CD4-positive, alpha-beta T cell treated with Interferon gamma for 1 hour (primary cell): ENCODE measurements at regions not wholly inside any gene's neighbourhood (a gene's known extent, or its start where the extent isn't known, plus 50 kb on each side); places are given as distances from the start of the nearest gene placed in this dataset.

Experiments used
- DNase-seq: peaks from one replicate; pipeline ENCODE4 v3.0.0-alpha.2; 2020

DNA sequence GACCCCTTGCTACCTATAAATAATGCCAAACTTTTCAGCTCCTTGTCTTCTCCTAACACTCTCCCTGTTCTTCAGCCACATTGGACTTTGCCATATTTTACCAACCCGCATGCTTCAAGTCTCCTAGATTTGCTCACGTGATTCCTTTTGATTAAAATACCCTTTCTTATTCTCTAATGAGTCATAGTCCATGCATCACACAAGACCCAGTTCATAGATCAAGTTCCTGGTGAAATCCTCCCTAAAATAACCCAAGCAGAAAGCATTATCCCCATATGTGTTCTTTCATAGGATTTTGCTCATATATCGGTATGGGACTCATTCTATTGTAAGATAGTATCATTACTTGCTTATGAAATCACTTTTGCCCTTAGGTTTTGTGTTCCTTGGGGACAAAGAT is 108.9 kb upstream of the STXBP5 start:
- no peak for DNase-seq

DNA sequence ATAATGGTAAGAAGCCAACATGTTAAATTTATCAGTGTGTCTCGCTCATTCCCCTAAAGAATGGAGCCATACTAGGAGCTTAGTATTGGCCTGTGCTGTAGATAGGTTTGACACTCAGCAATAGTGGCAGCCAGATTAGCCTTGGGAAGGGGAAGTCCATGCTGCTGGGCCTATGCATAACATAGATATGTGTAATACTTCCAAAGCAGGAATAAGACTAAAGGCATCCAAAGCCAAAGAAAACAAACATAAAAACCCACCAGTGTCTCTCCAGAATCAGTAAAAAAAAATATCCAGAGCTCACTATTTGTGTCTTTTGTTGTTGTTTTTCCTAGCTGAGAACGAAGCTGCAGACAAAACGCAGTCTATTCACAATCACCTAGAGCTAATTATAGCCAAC is 104.2 kb upstream of the STXBP5 start:
- DNase-seq, result no peak

DNA sequence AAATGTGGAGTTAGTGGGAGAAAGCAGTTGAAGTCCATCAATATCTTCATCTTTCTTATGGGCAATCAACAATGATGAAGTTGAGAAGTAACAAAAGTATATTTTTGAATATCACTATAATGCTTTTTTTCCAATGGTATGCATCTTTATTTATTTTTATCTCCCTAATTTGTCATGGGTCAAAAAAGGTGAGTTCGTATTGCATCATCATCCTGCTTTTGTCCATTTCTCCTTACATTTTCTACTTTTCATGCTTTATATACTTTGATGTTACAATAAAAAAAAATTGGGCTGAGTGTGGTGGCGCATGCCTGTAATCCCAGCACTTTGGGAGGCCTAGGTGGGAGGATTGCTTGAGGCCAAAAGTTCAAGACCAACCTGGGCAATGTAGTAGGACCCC is 101.2 kb upstream of the STXBP5 start:
- DNase-seq, result no peak

DNA sequence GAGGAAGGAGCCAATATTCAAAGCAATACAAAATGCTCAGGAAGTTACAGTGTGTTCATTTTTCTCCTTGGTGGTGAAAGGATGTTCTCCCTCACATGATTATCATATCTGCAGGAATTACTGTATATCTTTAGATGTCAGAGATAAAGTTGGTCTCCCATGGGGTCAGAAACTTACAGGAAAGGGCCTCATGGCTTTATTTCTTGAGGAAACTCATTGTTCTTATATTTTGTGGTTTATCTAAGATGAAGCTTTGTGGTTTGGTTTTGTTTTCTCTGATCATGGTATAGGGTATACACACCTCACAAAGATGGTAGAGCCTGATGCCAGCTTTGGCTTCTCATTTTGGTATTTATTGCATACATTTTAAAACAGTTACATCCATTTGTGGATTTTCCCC is 100.5 kb upstream of the STXBP5 start:
- DNase-seq, result no peak

DNA sequence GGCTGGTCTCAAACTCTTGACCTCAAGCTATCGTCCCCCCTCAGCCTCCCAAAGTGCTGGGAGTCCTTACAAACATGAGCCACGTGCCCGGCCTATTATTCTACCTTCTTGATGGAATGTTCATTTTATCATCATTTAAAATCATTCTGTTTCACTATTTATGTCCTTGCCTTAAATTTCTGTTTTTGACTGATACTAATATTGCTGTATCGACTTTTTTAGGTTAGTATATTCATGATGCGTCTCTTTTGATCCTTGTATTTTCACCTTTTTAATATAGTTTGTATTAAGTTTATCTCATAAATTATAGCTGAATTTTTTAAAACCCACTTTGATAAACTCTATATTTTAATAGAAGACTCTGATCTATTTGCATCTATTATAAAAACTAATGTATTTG is 98.4 kb upstream of the STXBP5 start:
- DNase-seq, result no peak

DNA sequence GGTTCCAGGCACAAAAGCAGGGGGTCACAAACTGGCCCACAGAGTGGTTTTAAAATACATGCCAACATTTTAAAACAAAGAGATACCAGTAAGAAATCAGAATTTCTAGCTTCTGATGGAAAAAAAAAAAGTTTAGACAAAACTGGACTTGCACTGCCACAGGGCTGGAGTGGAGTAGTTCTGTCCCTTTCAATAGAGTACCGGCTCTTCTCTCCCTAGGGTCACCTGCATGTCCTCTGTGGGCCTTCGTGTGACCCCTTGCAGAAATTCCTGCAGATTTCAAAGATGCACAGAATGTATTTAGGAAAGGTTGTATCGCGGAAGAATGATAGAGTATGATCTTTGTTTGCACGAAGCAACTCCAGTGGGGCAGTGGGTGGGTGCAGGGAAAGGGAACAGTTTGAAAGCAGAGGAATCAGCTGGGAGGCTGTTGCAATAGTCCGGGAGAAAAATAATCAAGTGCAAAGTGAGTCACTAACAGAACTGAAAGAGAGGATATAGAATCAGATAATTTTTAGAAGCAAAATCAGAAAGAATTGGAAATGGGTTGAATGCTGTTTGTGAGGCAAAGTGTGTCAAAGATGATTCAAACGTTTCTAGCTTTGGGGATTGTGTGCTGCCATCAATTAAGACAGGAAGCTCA is 97.3 kb upstream of the STXBP5 start:
- DNase-seq, result no peak

DNA sequence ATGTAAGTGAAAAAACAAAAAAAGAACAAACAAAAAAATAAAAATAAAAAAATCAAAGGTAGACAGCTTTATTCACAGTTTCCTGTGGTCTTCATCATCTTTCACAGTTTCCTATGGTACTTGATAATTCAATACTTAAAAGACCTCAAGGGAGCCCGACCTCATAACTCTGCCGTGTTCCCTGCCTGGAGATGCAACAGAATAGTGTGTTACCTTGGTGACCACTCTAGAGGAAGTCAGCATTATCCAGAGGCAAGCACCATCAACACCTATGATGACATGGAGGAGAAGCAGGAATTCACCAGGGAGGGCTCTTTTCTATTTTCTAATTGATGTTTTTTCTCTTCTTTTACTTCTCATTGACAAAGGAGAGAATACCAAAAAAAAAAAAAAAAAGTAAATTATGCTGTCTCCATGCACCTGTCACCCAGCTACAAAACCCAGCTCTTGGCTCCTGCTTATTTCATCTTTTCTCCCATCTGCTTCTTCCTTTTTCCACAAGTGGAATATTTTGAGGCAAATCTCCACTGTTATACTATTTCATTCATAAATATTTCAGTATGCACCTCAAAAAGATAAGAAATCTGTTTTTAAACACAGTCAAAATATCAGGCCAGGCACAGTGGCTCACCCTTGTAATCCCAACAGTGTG is 95.8 kb upstream of the STXBP5 start:
- no peak for DNase-seq

DNA sequence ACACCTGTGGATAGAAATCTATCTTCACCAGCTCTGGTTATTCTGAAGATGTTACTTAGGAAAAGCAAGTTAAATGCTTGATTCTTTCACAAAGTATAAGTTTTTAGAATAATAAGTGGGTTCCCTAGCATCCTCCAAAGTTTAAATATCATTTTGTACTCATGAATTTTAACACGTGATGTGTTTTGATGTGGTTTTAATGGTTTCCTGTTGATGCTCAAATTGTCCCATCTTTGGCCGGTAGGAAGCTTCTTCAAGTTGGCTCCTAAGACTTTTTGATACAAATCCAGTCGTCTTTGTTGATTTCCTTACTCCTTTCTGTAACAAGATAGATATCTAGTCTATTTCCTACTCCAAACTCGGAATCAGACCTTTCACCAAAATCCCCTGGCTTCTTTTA is 94.5 kb upstream of the STXBP5 start:
- no peak for DNase-seq

DNA sequence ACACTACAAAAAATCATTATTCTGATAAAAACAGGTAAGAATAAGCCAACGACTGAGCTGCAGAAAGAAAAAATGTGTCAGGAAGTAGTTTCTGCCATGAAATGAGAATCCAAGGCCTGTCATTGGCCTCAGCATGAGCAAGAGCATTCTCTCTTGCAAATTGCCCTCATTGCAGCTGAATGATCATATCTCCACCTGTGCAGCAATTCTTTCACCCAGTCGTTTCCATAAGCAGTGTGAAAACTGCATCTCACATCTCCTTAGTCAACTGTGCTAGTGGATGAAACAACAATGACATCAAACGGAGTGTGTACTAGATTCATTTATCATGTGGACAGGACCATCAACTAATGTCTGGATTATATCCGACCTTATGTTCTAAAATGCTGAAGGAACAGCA is 88.2 kb upstream of the STXBP5 start:
- no peak for DNase-seq

DNA sequence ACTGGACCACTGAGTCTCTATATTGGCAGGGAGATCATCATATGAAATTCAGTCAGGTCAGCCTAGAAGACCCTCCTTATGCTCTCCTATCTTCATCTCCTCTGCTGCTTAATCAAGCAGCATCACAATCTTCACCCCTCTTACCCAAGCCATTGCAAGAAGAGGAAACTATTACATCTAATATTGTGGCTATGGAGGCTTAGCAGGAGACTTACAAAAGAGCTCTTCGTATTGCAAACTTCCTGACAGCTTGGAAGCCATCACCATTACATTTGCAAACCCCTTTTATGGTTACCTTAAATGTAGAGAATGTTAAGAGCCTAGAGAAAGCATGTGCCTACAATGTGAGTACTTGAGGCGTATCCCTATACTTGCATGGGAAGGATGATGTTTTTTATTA is 87.2 kb upstream of the STXBP5 start:
- DNase-seq, result no peak

DNA sequence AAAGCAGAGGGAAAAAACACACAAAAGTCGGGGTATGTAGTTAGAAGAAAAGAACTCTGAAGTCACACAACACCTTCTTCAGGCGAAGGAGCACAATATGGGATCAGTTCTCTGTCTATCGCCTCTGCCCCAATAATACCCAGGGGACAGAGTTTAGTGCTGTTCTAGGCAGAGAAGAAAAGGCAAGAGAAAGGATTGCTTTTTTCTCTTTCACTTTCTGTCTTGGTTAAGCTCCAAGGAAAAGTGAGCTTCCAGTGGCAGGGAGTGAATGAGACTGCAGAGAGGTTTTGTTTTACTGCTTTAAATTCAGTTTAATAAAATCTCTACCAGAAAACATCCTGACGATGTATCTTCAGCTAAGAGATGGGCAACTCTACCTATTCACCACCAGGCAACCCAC is 86.6 kb upstream of the STXBP5 start:
- no peak for DNase-seq

DNA sequence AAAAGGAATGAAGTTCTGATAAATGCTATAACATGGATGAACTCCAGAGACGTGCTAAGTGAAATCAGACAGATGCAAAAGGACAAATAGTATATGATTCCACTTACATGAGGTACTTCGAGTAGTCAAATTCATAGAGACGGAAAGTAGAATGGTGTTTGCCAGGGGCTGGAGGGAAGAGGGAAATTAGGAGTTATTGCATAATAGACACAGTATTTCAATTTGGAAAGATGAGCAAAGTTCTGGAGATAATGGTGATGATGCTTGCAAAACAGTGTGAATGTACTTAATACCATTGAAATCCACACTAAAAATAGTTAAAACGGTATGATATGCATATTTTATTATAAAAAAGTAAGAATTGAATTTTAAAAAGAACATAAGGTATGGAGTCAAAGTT is 84.9 kb upstream of the STXBP5 start:
- DNase-seq, result no peak

DNA sequence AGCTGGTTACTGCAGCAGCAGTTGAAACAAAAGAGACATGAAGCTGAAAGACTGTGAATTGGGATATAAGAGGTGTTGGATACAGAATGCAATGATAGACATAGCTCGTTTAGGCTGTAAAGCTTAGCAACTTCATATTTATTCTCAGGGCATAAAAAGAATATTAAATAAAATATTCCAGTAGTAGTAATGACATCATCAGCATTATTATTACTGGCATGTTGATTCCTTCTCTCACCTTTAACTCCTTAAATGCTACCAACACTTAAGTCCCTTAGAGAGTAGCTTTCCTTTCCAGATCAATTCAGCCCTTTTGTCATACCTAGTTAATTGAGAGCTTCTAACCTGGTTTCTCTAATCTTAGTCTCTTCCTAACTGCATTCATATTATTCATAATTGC is 81.4 kb upstream of the STXBP5 start:
- no peak for DNase-seq

DNA sequence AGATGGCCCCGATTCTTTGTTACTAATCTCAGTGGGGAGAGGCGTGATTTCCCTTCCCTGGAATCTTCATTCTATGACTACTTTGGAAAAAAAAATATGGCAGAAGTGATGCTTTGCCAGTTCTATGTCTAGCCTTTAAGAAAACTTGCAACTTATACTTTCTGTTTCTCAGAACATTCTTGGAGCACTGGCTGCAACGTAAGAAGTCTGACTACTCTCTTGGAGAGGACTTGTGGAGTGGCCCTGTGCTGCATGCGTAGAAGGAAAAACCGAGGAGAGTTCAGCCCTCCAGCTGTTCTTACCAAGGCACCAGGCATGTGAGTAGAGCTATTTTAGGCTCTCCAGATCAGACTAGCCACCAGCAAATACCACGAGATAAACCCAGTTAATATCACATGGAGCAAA is 77.6 kb upstream of the STXBP5 start:
- no peak for DNase-seq

DNA sequence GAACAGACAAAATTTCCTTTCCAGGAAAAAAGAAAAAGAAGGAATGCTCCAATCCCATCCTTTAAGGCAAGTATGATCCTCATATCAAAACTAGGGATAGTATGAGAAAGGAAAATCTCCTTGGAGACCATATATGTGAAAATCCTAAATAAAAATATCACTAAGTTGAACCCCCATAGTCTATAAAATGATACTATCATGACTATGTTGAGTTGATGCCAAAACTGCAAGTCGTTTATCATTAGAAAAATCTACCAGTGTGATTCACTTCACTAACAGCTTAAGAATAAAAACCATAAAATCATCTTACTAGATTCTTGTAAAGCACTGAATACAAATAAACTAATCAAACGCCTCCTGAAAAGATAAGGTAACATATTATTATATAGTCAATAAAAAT is 76.6 kb upstream of the STXBP5 start:
- DNase-seq, result no peak

DNA sequence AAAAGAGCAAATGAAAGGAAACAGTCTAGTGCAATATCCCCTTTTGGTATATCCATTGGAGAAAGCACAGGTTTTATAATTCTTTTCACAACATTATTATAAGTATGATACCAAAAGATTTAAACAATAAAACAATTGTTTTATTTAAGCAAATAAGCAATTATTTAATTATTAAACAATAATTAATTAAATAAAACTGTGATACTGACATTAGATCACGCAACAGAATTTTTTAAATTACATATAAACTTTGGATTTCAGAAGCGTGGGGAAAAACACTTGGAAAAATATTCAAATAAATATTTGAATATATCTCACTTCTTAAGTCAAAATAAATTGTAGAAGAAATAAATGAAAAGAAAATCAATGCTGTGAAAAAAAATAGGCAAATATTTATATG is 76.2 kb upstream of the STXBP5 start:
- DNase-seq, result no peak

DNA sequence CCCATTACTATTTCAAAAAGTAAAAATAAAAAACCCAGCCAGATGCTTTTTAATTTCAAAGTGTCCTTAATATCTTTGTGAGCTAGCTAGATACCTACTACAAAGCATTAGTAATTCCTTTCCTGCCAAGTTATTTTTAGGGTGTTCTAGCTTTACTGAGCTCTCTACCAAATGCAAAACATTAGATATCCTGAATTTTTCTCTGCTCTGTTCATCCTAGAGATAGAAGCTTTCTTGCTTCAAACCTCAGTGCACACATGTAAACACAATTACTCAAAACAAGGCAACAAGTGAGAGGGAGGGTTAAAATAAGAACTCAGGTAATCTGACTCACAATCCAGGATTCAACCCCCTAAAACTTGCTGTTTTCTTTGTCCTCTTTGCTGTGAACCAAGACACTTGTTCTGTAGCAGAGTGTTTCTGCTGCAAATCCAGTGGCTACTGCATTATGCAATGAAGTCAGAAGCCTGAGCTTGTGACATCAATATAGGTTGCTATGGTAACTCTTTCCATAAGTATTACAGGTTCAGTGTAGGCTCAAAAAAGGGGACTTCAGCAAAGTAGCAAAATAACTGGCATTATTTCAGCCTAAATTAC is 72.6 kb upstream of the STXBP5 start:
- DNase-seq, result no peak

DNA sequence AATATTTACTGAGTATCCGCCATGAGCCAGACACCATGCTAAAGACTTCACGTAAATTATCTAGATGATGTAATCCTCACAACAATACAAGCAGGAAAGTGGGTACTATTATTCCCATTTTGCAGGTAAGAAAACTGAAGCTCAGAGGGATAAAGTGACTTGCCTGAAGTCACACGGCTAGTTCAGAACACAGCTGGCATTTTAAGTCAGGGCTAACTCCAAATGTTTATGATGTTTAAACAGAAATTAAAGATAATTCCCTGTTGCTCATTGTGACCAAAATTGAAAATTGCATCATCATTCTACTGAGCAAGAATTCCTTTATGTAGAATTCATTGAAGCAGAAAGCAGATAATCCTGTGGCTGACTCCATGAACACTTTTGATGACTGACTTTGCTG is 71.3 kb upstream of the STXBP5 start:
- DNase-seq, result no peak

DNA sequence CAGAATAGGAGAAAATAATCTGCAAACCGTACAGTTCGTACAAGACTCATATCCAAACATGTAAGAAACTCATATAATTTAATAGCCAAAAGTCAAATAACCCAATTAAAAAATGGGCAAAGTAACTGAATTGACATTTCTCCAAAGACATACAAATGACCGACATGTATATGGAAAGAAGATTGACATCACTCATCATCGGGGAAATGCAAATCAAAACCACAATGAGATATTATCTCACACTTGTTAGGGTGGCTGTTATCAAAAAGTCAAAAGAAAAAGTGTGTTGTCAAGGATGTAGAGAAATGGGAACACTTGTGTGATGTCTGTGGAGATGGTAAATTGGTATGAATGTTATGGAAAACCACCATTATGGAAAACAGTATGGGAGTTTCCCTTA is 70.5 kb upstream of the STXBP5 start:
- DNase-seq, result no peak

DNA sequence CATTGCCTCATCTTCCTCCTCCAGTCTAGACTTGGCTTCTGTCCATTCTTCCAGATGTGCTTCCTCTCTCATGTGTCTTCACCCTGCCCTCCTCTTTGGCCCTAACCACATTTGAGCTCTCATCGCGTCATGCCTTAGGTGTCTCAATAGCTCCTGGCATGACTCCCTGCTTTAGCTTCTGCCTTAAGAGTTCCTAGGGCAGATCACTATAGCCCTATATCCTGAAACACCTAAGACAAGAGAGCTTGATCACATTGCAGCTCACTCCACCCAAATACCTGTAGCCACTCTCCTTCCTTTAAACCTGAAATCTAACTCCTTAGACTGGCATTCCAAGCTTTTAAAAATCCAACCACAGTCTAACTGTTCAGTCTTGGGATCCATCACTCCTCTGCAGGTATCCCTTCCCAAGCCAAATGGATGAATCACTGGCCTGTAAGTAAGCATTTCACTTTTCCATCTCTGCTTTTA is 69.0 kb upstream of the STXBP5 start:
- peak; percentile 1 for DNase-seq

DNA sequence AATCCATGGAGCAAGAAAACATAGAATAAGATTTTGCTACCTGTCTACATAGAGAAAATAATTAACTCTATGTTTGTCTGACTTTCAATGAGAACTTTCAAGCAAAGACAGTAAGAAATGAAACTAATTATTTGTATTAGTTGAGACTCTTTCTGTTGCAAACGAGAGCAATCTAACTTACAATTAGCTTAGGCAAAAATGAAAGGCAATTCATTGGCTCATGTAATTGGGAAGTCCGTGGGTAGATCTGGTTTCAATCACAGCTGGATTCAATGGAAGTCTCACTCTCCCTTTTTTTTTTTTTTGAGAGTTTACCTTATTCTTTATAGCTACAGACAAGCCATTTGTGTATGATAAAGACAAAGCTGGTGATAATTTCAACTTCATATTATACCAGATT is 68.2 kb upstream of the STXBP5 start:
- no peak for DNase-seq

DNA sequence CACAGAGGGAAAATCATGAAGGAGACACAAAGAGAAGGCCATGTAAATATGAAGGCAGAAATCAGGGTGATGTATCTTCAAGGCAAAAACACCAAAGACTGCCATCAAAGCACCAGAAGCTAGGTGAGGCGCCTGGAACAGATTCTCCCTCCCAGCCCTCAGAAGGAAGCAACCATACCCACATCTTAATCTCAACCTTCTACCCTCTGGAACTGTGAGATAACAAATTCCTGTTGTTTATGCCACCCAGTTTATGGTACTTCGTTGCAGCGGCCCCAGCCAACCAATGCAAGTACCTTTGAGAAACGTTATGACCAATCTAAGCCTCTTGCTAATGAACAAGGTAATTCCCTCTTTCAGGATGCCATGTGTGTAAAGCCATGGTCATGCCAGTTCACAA is 66.2 kb upstream of the STXBP5 start:
- no peak for DNase-seq

DNA sequence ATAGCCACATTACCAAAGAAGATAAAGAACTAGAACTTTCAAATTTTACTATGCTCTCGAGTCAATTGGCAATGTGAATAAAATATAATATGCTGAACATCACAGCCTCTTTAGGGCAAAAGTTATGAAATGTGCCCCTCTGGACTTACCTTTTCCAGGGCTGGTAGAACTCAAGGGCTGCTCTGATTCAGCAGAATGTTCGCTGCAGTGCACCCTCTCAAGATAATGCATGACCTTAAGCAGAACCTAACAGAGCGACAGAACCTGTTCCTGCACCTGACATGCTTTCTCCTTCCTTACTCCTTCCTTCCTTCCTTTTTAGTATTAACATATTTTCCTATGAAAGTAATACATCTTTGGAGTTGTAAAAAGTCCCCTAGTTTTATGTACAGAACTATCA is 65.4 kb upstream of the STXBP5 start:
- DNase-seq, result no peak

DNA sequence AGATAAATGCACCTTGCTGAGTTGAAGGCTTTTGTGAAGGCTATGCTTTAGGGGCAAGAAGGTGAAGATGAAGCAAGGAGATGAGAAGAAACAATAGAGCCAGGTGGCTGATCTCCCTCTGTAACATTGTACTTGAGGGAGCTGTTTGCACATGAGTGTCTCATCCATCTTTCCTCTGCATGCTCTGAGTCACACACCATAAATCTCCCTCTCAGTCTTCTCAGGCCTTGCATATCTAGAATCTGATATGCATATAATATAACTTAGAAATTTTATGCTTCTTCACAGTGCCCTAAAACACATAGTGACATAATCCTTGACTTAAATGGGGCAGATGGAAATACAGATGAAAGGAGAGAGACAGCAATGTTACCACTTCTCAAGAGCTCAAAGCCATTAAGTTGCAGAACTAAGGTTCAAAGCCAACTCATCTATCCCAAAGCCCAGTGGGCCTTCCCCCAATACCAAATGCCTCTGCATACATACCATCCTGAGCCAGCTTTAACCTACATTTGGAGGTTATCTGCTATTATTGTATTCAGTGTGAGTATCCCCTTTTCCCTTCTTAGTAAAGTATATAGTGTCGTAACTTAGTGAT is 62.4 kb upstream of the STXBP5 start:
- DNase-seq, result no peak
